ENCODE measurements at regions not wholly inside any gene's neighbourhood (a gene's known extent, or its start where the extent isn't known, plus 50 kb on each side); places are given as distances from the start of the nearest gene placed in this dataset.
"Not testable (repeated sequence)": the region's sequence is repeated elsewhere in the genome, so short reads cannot be mapped to it uniquely, and the experiment has no call there.

GRCh38 chr7:69109246-69109645, 489.0 kb upstream of the AUTS2 start:
- TF ChIP-seq CTCF (conservative IDR thresholded peaks at IDR 0.05; ENCODE audit: low read depth, low read length) = no peak

GRCh38 chr7:69109879-69110278, 488.4 kb upstream of the AUTS2 start:
- TF ChIP-seq CTCF (conservative IDR thresholded peaks at IDR 0.05; ENCODE audit: low read depth, low read length) = no peak
- H3K4me3 ChIP-seq (ENCODE audit: low read depth, low read length) = no peak overlapping the region
- no peak for DNase-seq (ENCODE audit: low read depth)

More at GRCh38 chr7:69109246-69109645, 489.0 kb upstream of the AUTS2 start:
- DNase-seq (ENCODE audit: low read depth) = no peak
- no peak overlapping the region for H3K4me3 ChIP-seq (ENCODE audit: low read depth, low read length)

- TF ChIP-seq CTCF (conservative IDR thresholded peaks at IDR 0.05; ENCODE audit: low read depth, low read length) = no peak
- no peak overlapping the region for H3K4me3 ChIP-seq (ENCODE audit: low read depth, low read length)
- DNase-seq (ENCODE audit: low read depth) = no peak
Measured at GRCh38 chr7:69110450-69111050, 487.7 kb upstream of the AUTS2 start.

GRCh38 chr7:69114374-69114773, 483.9 kb upstream of the AUTS2 start:
- TF ChIP-seq CTCF (conservative IDR thresholded peaks at IDR 0.05; ENCODE audit: low read depth, low read length) = no peak
- no peak for DNase-seq (ENCODE audit: low read depth)
- H3K4me3 ChIP-seq (ENCODE audit: low read depth, low read length) = no peak overlapping the region

- no peak overlapping the region for H3K4me3 ChIP-seq (ENCODE audit: low read depth, low read length)
- no peak for DNase-seq (ENCODE audit: low read depth)
- TF ChIP-seq CTCF (conservative IDR thresholded peaks at IDR 0.05; ENCODE audit: low read depth, low read length) = no peak
Measured at GRCh38 chr7:69115788-69116187, 482.5 kb upstream of the AUTS2 start.

- DNase-seq (ENCODE audit: low read depth); H3K4me3 ChIP-seq (ENCODE audit: low read depth, low read length): not testable (repeated sequence)
Measured at GRCh38 chr7:69116196-69116595, 482.1 kb upstream of the AUTS2 start.

- DNase-seq (ENCODE audit: low read depth) = no peak
- no peak overlapping the region for H3K4me3 ChIP-seq (ENCODE audit: low read depth, low read length)
Measured at GRCh38 chr7:69122953-69123352, 475.3 kb upstream of the AUTS2 start.

More at GRCh38 chr7:69122953-69123352, 475.3 kb upstream of the AUTS2 start:
- no peak for TF ChIP-seq CTCF (conservative IDR thresholded peaks at IDR 0.05; ENCODE audit: low read depth, low read length)

Measured in epithelial cell of proximal tubule (primary cell).